ENCODE measurements at regions not wholly inside any gene's neighbourhood (a gene's known extent, or its start where the extent isn't known, plus 50 kb on each side); places are given as distances from the start of the nearest gene placed in this dataset.

DNA sequence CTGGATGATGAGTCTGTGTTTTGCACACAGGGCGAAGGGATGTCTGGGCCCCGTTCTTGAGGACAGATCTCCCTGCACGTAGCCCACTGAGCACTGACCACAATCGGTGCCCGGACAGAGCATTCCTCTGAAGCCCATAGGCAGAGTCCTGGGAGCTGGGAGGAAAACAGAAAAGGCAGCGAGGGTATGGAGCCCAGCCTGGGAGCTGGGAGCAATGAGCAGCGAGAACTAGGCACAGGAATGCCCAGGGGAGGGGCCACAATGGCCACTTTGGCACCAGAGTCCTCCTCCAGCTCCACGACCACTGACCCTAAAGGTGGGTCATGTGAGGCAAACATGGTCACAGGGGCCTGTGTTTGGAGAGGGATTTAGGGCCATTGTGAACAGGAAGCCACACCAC, 333.9 kb downstream of the EIPR1 start:
- no peak overlapping the region for H3K4me3 ChIP-seq (ENCODE audit: low read length)
- TF ChIP-seq ZNF274 (IDR thresholded peaks at IDR 0.05; ENCODE audit: low read depth, low read length) = no peak

DNA sequence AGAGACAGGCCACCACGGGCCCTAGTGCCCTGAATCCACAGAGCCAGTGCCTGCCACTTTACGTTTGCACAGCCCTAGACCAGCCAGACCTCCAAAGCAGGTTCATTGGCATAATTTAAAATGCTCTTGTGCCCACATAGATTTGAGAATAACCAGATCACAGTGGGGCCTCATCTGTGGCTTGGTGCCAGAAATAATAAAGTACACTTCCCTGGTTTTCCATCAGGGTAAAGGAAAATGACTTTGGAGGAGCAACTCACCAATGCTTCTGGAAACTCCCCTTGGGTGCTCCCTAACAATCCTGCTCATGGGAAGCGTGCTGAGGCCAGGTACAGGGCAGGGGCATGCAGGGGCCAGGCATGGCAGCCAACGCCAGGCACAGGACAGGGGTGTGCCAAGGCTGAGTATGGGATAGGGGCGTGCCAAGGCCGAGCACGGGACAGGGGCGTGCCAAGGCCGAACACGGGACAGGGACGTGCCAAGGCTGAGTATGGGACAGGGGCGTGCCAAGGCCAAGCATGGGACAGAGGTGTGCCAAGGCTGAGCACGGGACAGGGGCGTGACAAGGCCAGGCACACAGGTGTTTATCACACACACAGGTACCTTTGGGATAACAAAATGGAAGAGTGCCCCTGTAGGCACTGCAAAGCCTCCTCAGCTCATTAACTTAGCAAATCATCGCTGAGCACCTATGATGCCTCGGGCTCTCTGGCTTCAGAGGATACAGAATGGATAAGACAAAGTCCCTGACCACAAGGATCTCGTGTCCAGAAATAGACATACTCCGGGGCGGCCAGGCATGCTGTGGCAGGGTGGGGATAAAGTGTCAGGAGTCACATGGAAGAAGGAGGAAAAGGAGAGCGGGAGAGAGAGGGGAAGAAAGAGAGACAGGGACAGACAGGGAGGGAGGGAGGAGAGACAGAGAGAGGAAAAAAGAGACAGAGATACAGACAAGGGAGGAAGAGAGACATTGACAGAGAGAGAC, 334.7 kb downstream of the EIPR1 start:
- no peak overlapping the region for H3K4me3 ChIP-seq (ENCODE audit: low read length)
- no peak for TF ChIP-seq ZNF274 (IDR thresholded peaks at IDR 0.05; ENCODE audit: low read depth, low read length)

DNA sequence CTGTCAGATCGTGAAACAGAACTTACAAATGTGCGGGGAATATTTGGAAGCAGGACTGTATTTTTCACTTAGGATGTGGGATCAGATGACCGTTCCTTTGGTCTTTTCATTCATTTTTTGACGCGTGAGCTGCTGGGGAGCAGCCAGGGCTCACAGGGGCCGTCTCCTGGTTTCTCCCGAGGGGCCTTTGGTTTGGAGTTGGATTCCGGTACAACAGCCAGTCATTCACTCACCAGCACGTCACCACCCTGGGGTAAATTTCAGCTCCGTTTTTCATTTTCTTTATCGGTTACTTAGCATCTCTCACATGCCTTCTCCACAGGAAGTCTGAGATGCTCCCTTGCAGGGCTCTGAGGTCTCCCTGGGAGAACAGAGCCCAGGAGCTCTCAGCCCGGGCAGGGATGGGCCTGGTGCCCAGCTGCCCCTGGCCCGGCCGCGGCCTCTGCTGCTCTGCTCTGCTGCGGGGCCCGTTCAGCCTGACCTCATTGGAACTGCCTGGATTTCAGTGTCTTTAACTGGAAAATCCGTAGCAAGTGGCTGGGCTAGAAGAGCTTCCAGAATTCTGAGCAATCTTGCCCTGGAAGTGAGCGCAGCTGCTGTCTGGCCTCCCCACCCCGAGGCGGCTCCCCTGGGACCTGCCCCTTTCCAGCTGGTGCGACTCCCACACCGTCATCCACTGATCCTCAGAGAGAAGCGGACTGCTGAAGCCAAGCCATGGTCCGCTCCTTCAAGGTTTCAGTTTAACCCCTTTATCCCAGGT, 335.6 kb downstream of the EIPR1 start:
- H3K4me3 ChIP-seq (ENCODE audit: low read length) = no peak overlapping the region

DNA sequence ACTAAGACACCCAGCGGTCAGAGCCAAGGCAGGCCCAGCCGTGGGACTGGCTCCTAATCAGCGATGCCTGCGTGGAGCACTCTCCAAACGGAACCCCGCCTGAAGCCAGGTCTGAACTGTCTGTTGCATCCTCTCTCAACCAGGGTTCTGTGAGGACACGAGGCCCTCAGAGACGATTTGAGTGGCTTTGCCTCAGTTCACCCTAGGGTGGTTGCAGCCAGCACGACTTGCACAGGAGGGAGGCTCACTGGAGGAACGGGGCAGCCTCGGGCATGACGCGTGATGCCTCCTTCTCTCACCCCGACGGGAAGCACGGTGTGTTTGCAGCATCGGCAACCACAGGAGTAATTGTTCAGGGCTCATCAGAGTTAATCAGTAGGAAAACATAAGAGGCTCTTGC, 336.4 kb downstream of the EIPR1 start:
- no peak for TF ChIP-seq ZNF274 (IDR thresholded peaks at IDR 0.05; ENCODE audit: low read depth, low read length)
- H3K4me3 ChIP-seq (ENCODE audit: low read length) = no peak overlapping the region

More for the DNA sequence above, 335.6 kb downstream of the EIPR1 start:
- TF ChIP-seq ZNF274 (IDR thresholded peaks at IDR 0.05; ENCODE audit: low read depth, low read length) = no peak

DNA sequence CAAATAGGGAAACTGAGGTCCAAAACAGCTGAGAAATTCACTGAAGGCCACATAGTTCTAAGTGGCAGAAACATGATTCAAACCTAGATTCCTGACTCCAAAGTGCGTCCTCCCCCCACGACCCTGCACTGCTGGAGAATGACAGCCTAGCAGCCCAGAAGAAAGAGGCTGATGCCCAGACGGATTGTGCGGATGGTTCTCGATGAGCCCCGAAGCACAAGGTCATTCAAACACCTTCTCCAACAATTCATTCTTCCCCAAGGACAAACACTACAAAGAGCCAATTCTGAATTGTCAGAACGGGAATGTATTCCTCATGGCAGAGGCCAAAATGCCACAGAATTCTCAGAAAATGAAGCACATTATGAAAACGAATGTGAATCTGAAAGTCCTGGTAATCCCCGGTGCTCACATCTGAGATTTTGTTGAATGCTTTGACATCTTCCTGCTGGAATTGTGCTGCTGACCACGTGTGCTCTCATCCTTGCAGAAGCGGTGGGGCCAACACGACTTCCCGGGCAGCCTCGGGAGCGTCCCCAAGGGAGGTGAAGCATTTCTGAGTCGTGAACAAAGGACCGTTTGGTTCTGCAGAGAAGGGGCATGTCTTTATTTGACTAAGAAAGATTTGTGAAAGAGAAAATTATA, 337.0 kb downstream of the EIPR1 start:
- no peak for TF ChIP-seq ZNF274 (IDR thresholded peaks at IDR 0.05; ENCODE audit: low read depth, low read length)
- no peak overlapping the region for H3K4me3 ChIP-seq (ENCODE audit: low read length)

DNA sequence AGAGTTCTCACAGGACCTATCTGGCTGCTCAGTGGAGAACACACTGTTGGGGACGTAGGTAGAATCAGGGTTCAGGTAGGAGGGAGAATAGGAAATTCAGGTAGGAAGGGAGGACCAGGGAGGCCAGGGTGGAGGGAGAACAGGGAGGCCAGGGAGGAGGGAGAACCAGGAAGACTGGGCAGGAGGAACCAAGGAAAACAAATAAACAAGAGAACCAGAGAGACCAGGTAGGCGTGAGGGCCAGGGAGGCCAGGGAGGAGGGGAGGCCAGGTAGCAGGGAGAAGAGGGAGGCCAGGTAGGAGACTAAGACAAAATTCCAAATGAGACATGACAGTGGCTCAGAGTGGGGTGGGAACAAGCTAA, 337.6 kb downstream of the EIPR1 start:
- no peak overlapping the region for H3K4me3 ChIP-seq (ENCODE audit: low read length)
- no peak for TF ChIP-seq ZNF274 (IDR thresholded peaks at IDR 0.05; ENCODE audit: low read depth, low read length)

DNA sequence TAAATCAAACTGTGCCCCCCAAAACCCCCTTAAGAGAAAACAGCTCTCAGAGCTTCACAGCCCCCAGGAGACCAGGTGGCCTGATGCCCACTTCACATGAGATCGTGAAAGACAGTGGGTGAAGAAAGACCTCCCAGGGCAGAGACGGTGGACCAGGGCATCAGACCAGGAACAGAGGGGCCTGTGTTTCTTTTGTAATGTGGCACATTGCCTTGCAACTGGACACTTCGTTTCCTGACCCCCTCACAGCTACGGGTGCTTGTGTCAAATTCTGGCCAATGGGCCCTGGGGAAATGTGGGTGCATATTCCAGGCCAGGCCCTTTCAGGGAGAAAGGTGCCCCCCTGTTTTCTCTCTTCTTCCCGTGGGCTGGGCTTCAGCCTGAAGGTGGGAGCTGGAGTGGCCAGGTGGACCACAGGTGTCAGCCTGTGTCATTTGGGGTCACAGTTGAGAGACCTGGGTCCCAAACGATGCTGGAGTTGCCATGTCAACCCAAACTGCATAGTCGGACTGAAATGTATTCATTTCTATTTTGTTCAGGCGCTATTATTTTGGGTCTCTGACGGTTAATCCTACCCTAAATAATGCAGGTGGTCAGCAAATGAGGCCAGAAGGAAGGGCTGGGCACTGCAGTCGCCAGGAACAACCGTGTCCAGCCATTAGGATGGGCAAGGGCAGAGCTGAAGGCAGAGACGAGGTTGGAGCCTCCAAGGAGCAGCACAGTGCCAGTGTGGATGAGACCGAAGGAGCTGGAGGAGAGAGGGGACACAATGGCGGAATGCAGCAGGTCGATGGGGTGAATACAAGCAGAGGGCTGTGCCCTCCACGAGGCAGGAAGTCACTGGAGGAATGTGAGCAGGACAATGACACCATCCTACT, 338.2 kb downstream of the EIPR1 start:
- no peak for TF ChIP-seq ZNF274 (IDR thresholded peaks at IDR 0.05; ENCODE audit: low read depth, low read length)
- no peak overlapping the region for H3K4me3 ChIP-seq (ENCODE audit: low read length)

DNA sequence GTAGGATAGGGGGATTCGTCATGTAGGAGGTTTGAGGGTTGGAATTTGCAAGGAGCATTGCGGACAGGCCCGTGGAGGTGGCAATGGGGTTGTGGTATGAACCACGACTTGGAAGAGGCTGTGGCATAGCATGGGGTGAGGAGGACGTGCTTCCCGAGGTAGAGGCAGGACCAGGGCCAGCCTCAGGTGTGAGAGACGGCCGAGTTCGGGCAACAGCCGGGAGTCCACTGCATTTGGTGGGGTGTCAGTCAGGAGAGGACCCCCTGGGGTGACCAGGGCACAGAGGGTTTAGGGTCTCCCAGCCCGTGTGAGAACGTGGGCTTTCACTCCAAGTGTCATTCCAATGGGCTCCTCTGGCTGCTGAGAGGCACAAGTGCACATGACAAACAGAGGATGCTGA, 339.0 kb downstream of the EIPR1 start:
- no peak overlapping the region for H3K4me3 ChIP-seq (ENCODE audit: low read length)
- no peak for TF ChIP-seq ZNF274 (IDR thresholded peaks at IDR 0.05; ENCODE audit: low read depth, low read length)

DNA sequence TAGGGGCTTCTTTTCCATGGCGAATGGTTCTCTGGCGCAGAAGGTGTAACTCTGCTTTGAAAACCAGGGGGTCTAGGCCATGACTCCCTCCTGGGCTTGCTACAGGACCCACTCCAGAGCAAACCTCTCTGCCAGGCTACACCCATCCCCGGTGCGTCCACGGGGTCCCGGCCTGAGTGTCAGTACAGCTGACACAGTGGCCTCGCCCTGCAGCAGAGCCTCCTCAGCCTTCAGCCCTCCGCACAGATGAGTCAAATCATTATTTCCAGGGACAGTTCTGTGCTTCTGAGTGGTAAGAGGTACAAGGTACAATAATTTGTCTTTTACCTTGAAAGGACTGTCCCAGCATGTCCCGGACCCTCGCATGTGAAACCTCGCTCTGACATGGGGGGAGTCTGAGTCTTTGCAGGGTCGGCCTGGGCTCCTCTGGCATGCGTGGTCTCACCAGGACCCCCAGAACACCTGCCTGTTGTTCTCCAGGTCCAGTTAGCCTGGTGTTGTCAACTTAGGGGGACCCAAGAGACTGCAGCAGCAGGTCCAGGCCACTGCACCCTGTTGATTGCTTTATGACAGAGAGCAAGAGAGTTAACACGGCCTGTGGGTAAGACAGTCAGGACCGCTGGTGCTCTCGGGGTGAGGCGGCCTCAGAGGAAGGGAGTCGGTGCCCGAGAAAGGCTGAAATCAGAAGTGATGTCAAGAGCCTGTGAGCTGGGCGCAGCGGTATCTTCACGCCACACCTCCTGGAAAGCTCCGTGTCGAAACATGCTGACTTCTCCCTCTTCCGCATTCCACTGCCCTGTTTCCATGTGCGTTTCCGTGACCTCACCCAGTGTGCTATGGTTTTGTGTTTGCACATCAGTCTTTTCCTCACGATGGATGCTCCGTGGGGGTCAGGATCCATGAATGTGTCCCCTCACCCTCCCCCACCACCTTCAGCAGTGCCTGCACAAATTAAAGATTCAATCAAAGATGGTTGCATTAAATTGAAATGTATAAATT, 340.1 kb downstream of the EIPR1 start:
- TF ChIP-seq ZNF274 (IDR thresholded peaks at IDR 0.05; ENCODE audit: low read depth, low read length) = no peak
- no peak overlapping the region for H3K4me3 ChIP-seq (ENCODE audit: low read length)

DNA sequence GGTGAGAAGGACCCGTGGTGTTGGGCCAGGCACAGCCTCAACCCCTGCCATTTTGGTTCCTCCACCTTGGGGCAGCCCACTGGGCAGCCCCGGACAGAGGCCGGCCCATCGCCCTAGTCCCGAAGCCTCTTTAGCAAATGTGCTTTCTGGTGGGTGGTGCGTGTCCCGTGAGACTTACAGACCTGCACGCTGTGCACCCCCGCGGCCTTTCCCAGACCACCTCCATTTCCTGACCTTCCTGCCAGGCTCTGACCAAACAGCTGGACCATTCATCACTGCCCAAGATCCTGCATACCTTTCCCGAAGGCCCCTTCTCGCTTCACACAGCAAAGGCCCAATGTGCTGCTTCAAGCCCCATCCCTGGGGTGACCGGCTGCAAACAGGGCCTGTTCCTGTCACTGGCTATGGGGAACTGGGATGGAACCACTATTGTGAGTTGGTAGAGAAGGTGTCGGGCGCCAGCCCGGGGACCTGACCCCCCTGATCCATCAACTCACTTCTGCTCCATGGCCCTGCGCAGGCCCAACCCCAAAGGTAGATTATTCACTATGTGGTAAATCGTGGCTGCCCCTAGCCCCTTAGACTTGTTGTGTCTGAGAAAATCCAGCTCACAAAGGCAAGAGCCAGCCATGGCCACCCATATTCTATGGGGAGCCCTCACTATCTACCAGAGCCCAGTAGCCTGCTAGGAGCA, 341.0 kb downstream of the EIPR1 start:
- H3K4me3 ChIP-seq (ENCODE audit: low read length) = no peak overlapping the region
- TF ChIP-seq ZNF274 (IDR thresholded peaks at IDR 0.05; ENCODE audit: low read depth, low read length) = no peak

DNA sequence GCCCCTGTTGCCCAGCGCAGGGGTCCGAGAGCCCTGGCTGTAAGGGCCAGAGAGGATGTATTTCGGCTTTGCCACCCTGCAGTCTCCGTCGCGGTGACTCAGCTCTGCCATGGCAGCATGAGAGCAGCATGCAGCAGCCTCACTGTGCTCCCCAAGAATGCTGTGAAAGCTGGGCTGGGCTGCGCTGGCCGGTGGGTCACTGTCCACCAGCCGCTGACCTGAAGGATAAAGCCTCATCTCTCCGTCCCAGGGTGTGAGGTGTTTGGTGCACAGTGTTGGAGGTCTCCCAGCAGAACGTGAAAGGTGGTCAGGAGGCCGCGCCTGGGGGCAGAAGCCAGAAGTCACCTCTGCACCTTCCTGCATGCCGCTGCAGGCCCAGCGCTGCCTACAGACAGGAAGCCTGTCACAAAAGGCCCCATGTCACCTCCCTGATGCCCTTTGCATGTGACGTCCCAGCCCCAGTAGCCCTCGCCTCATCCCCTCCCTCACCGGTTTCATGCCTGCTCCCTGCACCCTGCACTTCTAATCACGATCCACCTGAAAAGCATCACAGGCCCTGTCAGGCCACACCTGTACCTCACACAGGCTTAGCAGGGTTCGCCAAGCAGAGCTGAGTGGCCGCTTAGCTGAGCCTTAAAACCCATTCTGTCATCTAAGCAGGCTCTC, 342.1 kb downstream of the EIPR1 start:
- no peak for TF ChIP-seq ZNF274 (IDR thresholded peaks at IDR 0.05; ENCODE audit: low read depth, low read length)
- no peak overlapping the region for H3K4me3 ChIP-seq (ENCODE audit: low read length)
